GM12878 (cell line): ENCODE measurements at regions not wholly inside any gene's neighbourhood (a gene's known extent, or its start where the extent isn't known, plus 50 kb on each side); places are given as distances from the start of the nearest gene placed in this dataset.

Experiments used
- ATAC-seq: fragments of 200-7000 bp; cut with Tn5 transposase; 3 replicates; pipeline ENCODE4 v1.9.1; 2020; ENCODE audit warnings: mild to moderate bottlenecking, moderate library complexity
- BruUV-seq: library from RNA; stranded (reverse); fragments of 400-500 nt; replicated peaks from 2 replicates; lab custom pipeline; 2021; lab: Mats Ljungman, UMichigan
- CTCF ChIA-PET: fragments of 300-600 bp; sonication (Branson Sonifier 250); formaldehyde crosslinking; extraction: SDS; loops from one replicate; lab custom pipeline; 2021; ENCODE audit warnings: inconsistent platforms; lab: Yijun Ruan, JAX
- POLR2A ChIA-PET: fragments of 350-600 bp; formaldehyde crosslinking; extraction: SDS; loops from one replicate; lab custom pipeline; 2021; ENCODE audit warnings: inconsistent platforms; lab: Charles Lee
- RAD21 ChIA-PET: fragments of 300-600 bp; sonication (Branson Sonifier 250); formaldehyde crosslinking; loops from one replicate; lab custom pipeline; 2023; ENCODE audit warnings: antibody characterized with exemption; ENCODE audit not compliant: unreplicated experiment; lab: Charles Lee
- SMC1A ChIA-PET: fragments of 300-600 bp; sonication (Branson Sonifier 250); formaldehyde crosslinking; loops from one replicate; lab custom pipeline; 2023; ENCODE audit not compliant: unreplicated experiment, uncharacterized antibody; lab: Charles Lee
- DNase-seq: peaks from one replicate; pipeline ENCODE4 v3.0.0-alpha.2; 2011; ENCODE audit warnings: low read depth, low spot score
- FAIRE-seq: peaks from 3 replicates; lab custom pipeline; 2011; peaks lifted over from hg19 to GRCh38; lab: Jason Lieb, UNC
- H2AFZ ChIP-seq: 2 replicates; pipeline ENCODE4 v1.6.0; 2011; ENCODE audit warnings: low read depth, low read length, control low read depth; ENCODE audit not compliant: control insufficient read depth
- H3K27ac ChIP-seq: 2 replicates; pipeline ENCODE4 v1.5.1; 2011; ENCODE audit warnings: control low read depth; ENCODE audit not compliant: control insufficient read depth, insufficient read depth
- H3K27me3 ChIP-seq, 2 experiments: replicated peaks in 1 of 2; 2 replicates each; pipeline versions ENCODE4 v1.6.0 to v1.6.1; 2011; ENCODE audit warnings: low read length in 1 of 2; ENCODE audit not compliant: control insufficient read depth in 2 of 2, insufficient read depth in 2 of 2
- H3K36me3 ChIP-seq, 2 experiments: 2 replicates each; pipeline ENCODE4 v1.5.1; 2011; ENCODE audit warnings: low read length in 1 of 2; ENCODE audit not compliant: control insufficient read depth in 2 of 2, insufficient read depth in 2 of 2
- H3K4me1 ChIP-seq: 2 replicates; pipeline ENCODE4 v1.6.1; 2011; ENCODE audit warnings: mild to moderate bottlenecking, low read length, moderate library complexity, mixed read lengths; ENCODE audit not compliant: control insufficient read depth, insufficient read depth
- H3K4me2 ChIP-seq: 2 replicates; pipeline ENCODE4 v1.6.0; 2011; ENCODE audit warnings: control low read depth; ENCODE audit not compliant: control insufficient read depth, insufficient read depth
- H3K4me3 ChIP-seq: fragments of 200-600 bp; sonication (generic); 2 replicates; pipeline ENCODE4 v1.5.1; 2016
- H3K79me2 ChIP-seq: 2 replicates; pipeline ENCODE4 v1.6.0; 2011; ENCODE audit warnings: low read length; ENCODE audit not compliant: control insufficient read depth, insufficient read depth
- H3K9ac ChIP-seq: 2 replicates; pipeline ENCODE4 v1.8.0; 2011; ENCODE audit warnings: low read length, control low read depth, mixed read lengths; ENCODE audit not compliant: control insufficient read depth, insufficient read depth
- H3K9me3 ChIP-seq: replicated peaks from 3 replicates; pipeline ENCODE4 v1.5.1; 2011; ENCODE audit warnings: mild to moderate bottlenecking, low read length; ENCODE audit not compliant: control insufficient read depth, insufficient read depth
- H4K20me1 ChIP-seq: 2 replicates; pipeline ENCODE4 v1.6.0; 2011; ENCODE audit not compliant: control insufficient read depth, insufficient read depth
- BCL11A ChIP-seq: IDR thresholded peaks from 2 replicates; pipeline ENCODE4 v1.6.1; 2011; ENCODE audit warnings: low read depth, low read length
- CREM ChIP-seq: IDR thresholded peaks from 2 replicates; pipeline ENCODE4 v1.6.1; 2014; ENCODE audit warnings: antibody characterized with exemption, low read depth
- ETV6 ChIP-seq, 2 experiments: fragments of 450-650 bp in 1 of 2; IDR thresholded peaks in 1 of 2; conservative IDR thresholded peaks in 1 of 2; 2 replicates each; pipeline ENCODE4 v1.6.1; 2014; ENCODE audit warnings: antibody characterized with exemption in 1 of 2, borderline replicate concordance in 1 of 2, low read depth in 1 of 2, mild to moderate bottlenecking in 1 of 2, moderate library complexity in 1 of 2
- HDAC2 ChIP-seq: fragments of 200-600 bp; sonication (generic); IDR thresholded peaks from 2 replicates; pipeline ENCODE4 v1.6.1; 2017
- IRF4 ChIP-seq: IDR thresholded peaks from 2 replicates; pipeline ENCODE4 v1.6.1; 2011; ENCODE audit warnings: low read depth, low read length
- MEF2B ChIP-seq: fragments of 450-650 bp; IDR thresholded peaks from 2 replicates; pipeline ENCODE4 v1.6.1; 2018; ENCODE audit warnings: mild to moderate bottlenecking, moderate library complexity; ENCODE audit not compliant: partially characterized antibody, poor library complexity, severe bottlenecking
- MXI1 ChIP-seq: fragments of 150-350 bp; IDR thresholded peaks from 2 replicates; pipeline ENCODE4 v1.6.1; 2011; ENCODE audit warnings: low read depth, mild to moderate bottlenecking, inconsistent platforms, low read length, improper control_type of control experiment
- NRF1 ChIP-seq: conservative IDR thresholded peaks from 2 replicates; pipeline ENCODE4 v1.6.1; 2011; ENCODE audit warnings: mild to moderate bottlenecking, low read depth, low read length, improper control_type of control experiment
- RUNX3 ChIP-seq: IDR thresholded peaks from 2 replicates; pipeline ENCODE4 v1.6.1; 2012; ENCODE audit warnings: low read length, inconsistent platforms
- ZBED1 ChIP-seq: IDR thresholded peaks from 2 replicates; pipeline ENCODE4 v1.6.1; 2016; ENCODE audit warnings: borderline replicate concordance
- WGBS: methylation state at CpG from one replicate; pipeline ENCODE4 v1.1.6; 2016; ENCODE audit warnings: low lambda C conversion rate; ENCODE audit not compliant: insufficient replicate concordance, insufficient coverage; ENCODE audit errors: missing lambda C conversion rate; 5-methylcytosine and 5-hydroxymethylcytosine counted together
- in situ Hi-C: fragments of 300-500 bp; cut with MboI; formaldehyde crosslinking; loops from 9 replicates; pipeline ENCODE4 v1.14.3; 2018; ENCODE audit warnings: mixed read lengths
- intact Hi-C: fragments of 100-400 bp; cut with micrococcal nuclease; formaldehyde crosslinking; loops from one replicate; pipeline ENCODE4 v1.14.2; 2022; ENCODE audit not compliant: unreplicated experiment
- TF ChIP-seq, protein P1 (sequence below): fragments of 450-650 bp; IDR thresholded peaks from 2 replicates; pipeline ENCODE4 v1.6.1; 2017; ENCODE audit warnings: borderline replicate concordance
- TF ChIP-seq, protein P2 (sequence below): fragments of 450-650 bp; formaldehyde crosslinking; IDR thresholded peaks from 2 replicates; pipeline ENCODE4 v1.5.0; 2022; ENCODE audit warnings: mild to moderate bottlenecking, missing genetic modification characterization

DNA sequence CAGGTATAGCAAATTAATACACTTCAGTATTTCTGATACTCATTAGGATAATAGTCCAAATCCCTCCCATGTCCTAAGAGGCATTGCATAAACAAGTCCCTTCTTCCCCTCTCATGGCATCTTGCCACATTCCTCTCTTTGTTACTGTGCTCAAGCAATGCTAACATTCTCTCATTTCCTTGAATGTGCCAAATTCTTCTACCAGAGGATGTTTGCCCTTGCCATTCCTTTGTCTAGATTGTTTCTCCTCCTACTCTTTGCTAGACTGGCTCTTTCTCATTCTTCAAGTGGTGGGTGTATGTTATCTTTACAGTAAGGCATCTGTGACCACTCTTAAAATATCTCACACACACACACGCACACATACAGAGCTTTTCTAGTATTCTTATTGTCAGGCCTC is 621.0 kb upstream of the CXADR start (continued):
- TF ChIP-seq, protein P1, sequence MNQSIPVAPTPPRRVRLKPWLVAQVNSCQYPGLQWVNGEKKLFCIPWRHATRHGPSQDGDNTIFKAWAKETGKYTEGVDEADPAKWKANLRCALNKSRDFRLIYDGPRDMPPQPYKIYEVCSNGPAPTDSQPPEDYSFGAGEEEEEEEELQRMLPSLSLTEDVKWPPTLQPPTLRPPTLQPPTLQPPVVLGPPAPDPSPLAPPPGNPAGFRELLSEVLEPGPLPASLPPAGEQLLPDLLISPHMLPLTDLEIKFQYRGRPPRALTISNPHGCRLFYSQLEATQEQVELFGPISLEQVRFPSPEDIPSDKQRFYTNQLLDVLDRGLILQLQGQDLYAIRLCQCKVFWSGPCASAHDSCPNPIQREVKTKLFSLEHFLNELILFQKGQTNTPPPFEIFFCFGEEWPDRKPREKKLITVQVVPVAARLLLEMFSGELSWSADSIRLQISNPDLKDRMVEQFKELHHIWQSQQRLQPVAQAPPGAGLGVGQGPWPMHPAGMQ: no peak
- no peak for TF ChIP-seq MEF2B
- no peak for TF ChIP-seq ZBED1

DNA sequence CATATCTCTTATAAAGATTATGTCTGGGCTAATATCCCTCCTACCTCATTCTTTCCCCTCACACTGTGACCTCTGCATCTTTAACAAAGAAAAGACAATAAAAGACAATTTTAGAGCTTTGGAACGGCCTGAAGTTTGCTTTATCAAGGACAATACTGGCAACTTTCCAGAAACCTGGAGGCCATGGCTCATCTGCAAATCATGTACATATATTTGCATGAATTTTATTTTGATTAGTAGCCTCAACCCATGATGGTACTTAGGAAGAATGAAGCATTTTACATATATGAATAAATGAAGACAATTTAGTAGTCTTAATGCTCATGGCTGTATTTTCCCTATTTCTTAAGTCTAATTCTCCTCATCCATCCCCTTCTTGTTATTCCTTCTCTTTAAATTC is 612.2 kb upstream of the CXADR start:
- 0% methylated on average over 1 of the region's 1 CpG for WGBS

DNA sequence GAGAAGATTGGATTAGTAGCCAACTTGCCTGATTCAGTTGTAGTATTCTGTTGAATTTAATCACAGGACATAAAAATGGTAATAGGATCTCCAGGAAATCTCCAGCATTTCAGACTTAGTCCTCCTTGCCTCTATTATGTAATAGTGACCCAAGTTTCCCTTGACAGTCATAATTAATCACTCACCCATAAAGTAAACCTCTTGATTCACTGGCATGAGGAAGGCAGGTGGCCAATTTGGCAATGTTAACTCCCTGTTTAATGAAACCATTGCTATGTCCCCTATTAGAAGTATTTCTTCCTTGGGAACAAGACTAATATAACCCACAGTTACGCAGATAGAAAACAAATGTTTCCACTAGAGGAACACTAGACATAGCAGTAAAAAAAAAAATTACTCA is 604.8 kb upstream of the CXADR start:
- Histone ChIP-seq H3K27ac (no peak overlapping the region), H3K4me2 (no peak overlapping the region), H3K4me3 (no peak overlapping the region), H2AFZ (no peak overlapping the region), H3K4me1 (no peaks in the 10 kb centered on the region), H3K79me2 (no peaks in the 10 kb centered on the region), H3K9me3 (no peaks in the 10 kb centered on the region), H4K20me1 (no peaks in the 10 kb centered on the region), H3K9ac (no peak overlapping the region), H3K36me3 (no peaks in the 10 kb centered on the region), H3K27me3 (no peaks in the 10 kb centered on the region)
- ATAC-seq (no peak), DNase-seq (no peak), FAIRE-seq (no peak)
- ChIA-PET CTCF (no interaction called here), RAD21 (no interaction called here), POLR2A (no interaction called here), SMC1A (no interaction called here)
- intact Hi-C loops (no loop called here), in situ Hi-C loops (no loop called here)
- no TSS peak for BruUV-seq
- 44% methylated on average over 1 of the region's 1 CpG for WGBS
- no peak for TF ChIP-seq RUNX3
- TF ChIP-seq MXI1: no peak
- TF ChIP-seq IRF4: no peak
- no peak for TF ChIP-seq BCL11A
- TF ChIP-seq, protein P2, sequence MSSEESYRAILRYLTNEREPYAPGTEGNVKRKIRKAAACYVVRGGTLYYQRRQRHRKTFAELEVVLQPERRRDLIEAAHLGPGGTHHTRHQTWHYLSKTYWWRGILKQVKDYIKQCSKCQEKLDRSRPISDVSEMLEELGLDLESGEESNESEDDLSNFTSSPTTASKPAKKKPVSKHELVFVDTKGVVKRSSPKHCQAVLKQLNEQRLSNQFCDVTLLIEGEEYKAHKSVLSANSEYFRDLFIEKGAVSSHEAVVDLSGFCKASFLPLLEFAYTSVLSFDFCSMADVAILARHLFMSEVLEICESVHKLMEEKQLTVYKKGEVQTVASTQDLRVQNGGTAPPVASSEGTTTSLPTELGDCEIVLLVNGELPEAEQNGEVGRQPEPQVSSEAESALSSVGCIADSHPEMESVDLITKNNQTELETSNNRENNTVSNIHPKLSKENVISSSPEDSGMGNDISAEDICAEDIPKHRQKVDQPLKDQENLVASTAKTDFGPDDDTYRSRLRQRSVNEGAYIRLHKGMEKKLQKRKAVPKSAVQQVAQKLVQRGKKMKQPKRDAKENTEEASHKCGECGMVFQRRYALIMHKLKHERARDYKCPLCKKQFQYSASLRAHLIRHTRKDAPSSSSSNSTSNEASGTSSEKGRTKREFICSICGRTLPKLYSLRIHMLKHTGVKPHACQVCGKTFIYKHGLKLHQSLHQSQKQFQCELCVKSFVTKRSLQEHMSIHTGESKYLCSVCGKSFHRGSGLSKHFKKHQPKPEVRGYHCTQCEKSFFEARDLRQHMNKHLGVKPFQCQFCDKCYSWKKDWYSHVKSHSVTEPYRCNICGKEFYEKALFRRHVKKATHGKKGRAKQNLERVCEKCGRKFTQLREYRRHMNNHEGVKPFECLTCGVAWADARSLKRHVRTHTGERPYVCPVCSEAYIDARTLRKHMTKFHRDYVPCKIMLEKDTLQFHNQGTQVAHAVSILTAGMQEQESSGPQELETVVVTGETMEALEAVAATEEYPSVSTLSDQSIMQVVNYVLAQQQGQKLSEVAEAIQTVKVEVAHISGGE (CRISPR knock-in tag): no peak
- no peak for TF ChIP-seq HDAC2
- no peak for TF ChIP-seq CREM
- no peak for TF ChIP-seq ETV6 (conservative IDR thresholded peaks at IDR 0.05 in 1 of 2, IDR thresholded peaks at IDR 0.05 in 1 of 2; ENCODE audit: borderline replicate concordance in 1 of 2, low read depth in 1 of 2)

More for the DNA sequence above, 612.2 kb upstream of the CXADR start:
- in situ Hi-C loops (no loop called here), intact Hi-C loops (no loop called here)
- H3K79me2 ChIP-seq: no peaks in the 10 kb centered on the region
- no peaks in the 10 kb centered on the region for H3K36me3 ChIP-seq
- RAD21 ChIA-PET: no interaction called here
- CTCF ChIA-PET: no interaction called here
- H3K4me3 ChIP-seq: no peak overlapping the region
- H3K27ac ChIP-seq: no peak overlapping the region
- H2AFZ ChIP-seq: no peak overlapping the region
- FAIRE-seq (no peak), ATAC-seq (no peak), DNase-seq (no peak)
- no peak for TF ChIP-seq NRF1
- POLR2A ChIA-PET: no interaction called here
- no TSS peak for BruUV-seq
- no peaks in the 10 kb centered on the region for H4K20me1 ChIP-seq
- no peaks in the 10 kb centered on the region for H3K27me3 ChIP-seq
- SMC1A ChIA-PET: no interaction called here
- no peak overlapping the region for H3K9ac ChIP-seq
- no peak overlapping the region for H3K4me2 ChIP-seq
- H3K9me3 ChIP-seq: no peaks in the 10 kb centered on the region; the same call in 2 of the 3 replicates
- no peaks in the 10 kb centered on the region for H3K4me1 ChIP-seq
